ENCODE measurements at regions not wholly inside any gene's neighbourhood (a gene's known extent, or its start where the extent isn't known, plus 50 kb on each side); places are given as distances from the start of the nearest gene placed in this dataset.

- Mint-ChIP-seq H3K9me3 (no peaks in the 10 kb centered on the region), H3K27me3 (ENCODE audit: low read depth) (no peaks in the 10 kb centered on the region), H3K27ac (no peak overlapping the region), H3K36me3 (ENCODE audit: low read depth) (no peaks in the 10 kb centered on the region), H3K4me3 (no peak overlapping the region), H3K4me1 (ENCODE audit: low read depth) (no peaks in the 10 kb centered on the region)
- DNase-seq, result no peak
- CTCF ChIA-PET, result no interaction called here
- intact Hi-C loops (cut with micrococcal nuclease), result no loop called here
Observed at GRCh38 chr20:57878786-57879424, 169.1 kb upstream of the PMEPA1 start.

GRCh38 chr20:57877995-57878394 is 168.2 kb upstream of the PMEPA1 start:
- no peaks in the 10 kb centered on the region for H3K36me3 Mint-ChIP-seq (ENCODE audit: low read depth)
- no peaks in the 10 kb centered on the region for H3K9me3 Mint-ChIP-seq
- intact Hi-C loops (cut with micrococcal nuclease), result no loop called here
- no peak overlapping the region for H3K27ac Mint-ChIP-seq
- H3K4me3 Mint-ChIP-seq, result no peak overlapping the region
- CTCF ChIA-PET, result no interaction called here
- H3K27me3 Mint-ChIP-seq (ENCODE audit: low read depth), result no peaks in the 10 kb centered on the region
- no peak for DNase-seq
- H3K4me1 Mint-ChIP-seq (ENCODE audit: low read depth), result no peaks in the 10 kb centered on the region

DNA sequence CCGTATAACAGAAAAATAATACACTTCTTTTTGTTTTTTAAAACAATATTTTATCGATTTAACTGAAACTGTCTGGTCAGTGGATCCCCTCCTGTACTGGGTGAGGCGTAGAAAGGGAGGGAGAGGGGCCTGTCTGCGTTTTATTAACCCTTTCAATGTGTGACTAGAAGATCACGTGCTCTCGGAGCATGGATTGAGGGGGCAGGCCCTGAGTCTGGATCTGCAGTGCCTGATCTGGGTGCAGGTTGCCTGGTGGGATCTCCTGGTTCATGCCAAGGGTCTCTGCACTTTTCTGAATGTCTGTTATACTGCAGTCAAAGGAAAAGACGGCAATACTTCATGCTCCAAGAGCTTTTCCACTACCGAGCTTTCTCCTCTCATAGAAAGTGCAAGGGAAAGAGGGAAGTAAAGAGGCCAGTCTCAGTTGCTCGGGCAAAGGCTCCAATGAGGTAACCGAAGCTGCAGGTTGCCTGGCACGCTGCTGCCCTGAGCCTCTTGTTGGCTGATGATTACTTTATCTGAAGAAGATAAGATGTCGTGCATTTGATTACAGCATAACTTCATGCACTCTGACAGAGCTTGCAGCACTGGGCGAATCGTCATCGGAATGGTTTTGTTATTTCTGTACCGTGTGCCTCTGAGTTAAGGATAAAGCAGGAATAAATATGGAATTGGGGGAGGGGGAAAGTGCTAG is 167.5 kb upstream of the PMEPA1 start:
- CTCF ChIA-PET, result no interaction called here
- H3K27ac Mint-ChIP-seq, result no peak overlapping the region
- no peak overlapping the region for H3K4me3 Mint-ChIP-seq
- intact Hi-C loops (cut with micrococcal nuclease), result no loop called here
- no peaks in the 10 kb centered on the region for H3K4me1 Mint-ChIP-seq (ENCODE audit: low read depth)
- H3K27me3 Mint-ChIP-seq (ENCODE audit: low read depth), result no peaks in the 10 kb centered on the region
- no peaks in the 10 kb centered on the region for H3K9me3 Mint-ChIP-seq
- no peak for DNase-seq
- H3K36me3 Mint-ChIP-seq (ENCODE audit: low read depth), result no peaks in the 10 kb centered on the region

DNA sequence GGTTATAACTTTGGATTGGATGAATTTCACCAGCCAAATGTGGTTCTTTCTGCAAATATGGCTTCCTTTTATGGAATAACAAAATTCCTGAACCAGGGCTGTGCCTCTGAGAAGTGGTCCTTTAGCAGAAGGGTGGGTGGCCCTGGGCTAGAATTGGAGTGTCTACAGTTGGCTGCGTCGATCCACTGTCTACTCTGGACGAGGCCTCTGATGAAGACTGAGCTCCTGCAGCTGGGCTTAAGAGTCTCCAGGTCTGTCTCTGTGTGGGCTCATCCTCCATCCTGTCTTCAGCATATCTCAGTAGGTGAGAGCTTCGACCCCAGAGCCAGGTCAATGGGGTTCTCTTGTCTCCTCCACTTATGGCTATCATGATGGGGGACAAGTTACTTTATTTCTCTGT is 166.3 kb upstream of the PMEPA1 start:
- intact Hi-C loops (cut with micrococcal nuclease), result no loop called here
- Mint-ChIP-seq H3K36me3 (ENCODE audit: low read depth) (no peaks in the 10 kb centered on the region), H3K27ac (no peak overlapping the region), H3K4me1 (ENCODE audit: low read depth) (no peaks in the 10 kb centered on the region), H3K4me3 (no peak overlapping the region), H3K27me3 (ENCODE audit: low read depth) (no peaks in the 10 kb centered on the region), H3K9me3 (no peaks in the 10 kb centered on the region)
- CTCF ChIA-PET, result no interaction called here
- no peak for DNase-seq

- CTCF ChIA-PET, result no interaction called here
- intact Hi-C loops (cut with micrococcal nuclease), result no loop called here
- Mint-ChIP-seq H3K27ac (no peak overlapping the region), H3K9me3 (no peaks in the 10 kb centered on the region), H3K27me3 (ENCODE audit: low read depth) (peaks cover 2% of the 10 kb centered on the region), H3K4me3 (no peak overlapping the region), H3K36me3 (ENCODE audit: low read depth) (no peaks in the 10 kb centered on the region), H3K4me1 (ENCODE audit: low read depth) (no peaks in the 10 kb centered on the region)
- no peak for DNase-seq
Observed at GRCh38 chr20:57874141-57874540, 164.3 kb upstream of the PMEPA1 start.

DNA sequence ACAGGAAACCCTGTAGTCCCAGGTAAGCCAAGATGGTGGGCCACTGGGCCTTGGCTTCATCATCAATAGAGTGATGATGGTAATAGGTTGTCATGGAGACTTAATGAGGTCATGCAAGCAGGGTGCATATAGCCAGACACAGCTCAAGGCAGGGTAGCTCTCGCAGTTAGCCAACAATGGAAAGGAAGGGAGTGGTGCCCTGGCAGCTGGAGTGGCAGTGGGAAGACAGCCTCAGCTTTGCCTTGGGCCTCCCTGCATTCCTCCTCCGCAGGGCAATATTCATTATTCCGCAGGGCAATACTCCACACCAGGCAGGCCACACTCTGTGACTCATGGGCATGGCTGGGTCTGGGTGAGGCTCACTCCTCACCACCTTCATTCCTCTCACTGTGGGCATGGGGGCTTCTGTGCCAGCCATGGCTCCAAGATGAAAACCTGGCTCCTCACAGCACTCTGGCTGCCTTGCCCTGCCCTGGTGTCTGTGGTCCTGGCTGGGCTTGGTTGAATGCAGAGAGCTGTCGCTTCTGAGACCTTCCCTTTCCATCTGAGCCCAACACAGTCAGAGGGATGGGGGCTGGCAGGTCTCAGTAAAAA is 163.1 kb upstream of the PMEPA1 start:
- DNase-seq, result no peak
- Mint-ChIP-seq H3K4me1 (ENCODE audit: low read depth) (no peaks in the 10 kb centered on the region), H3K27me3 (ENCODE audit: low read depth) (peaks cover 2% of the 10 kb centered on the region), H3K9me3 (no peaks in the 10 kb centered on the region), H3K36me3 (ENCODE audit: low read depth) (no peaks in the 10 kb centered on the region), H3K27ac (no peak overlapping the region), H3K4me3 (no peak overlapping the region)
- CTCF ChIA-PET, result no interaction called here
- intact Hi-C loops (cut with micrococcal nuclease), result no loop called here

DNA sequence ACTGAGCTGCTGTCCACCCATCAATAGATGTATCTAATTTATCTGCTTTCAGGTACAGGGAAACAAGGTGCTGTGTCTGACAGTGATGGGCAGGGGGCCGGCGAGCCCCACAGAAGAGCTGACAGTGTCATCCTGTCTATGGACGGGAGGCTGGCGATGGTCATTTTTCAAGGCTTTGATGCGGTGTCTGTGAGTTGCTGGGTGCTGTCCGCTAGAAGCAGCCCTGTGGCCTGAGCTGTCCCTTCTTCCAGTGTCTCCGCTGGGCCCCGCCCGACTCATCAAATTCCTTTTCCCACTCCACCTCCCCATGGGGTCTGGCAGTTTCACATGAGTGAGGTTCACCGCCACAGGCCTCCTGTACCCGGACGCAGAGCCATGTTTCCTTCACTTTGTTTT is 161.4 kb upstream of the PMEPA1 start:
- peaks cover 2% of the 10 kb centered on the region for H3K27me3 Mint-ChIP-seq (ENCODE audit: low read depth)
- H3K4me3 Mint-ChIP-seq, result no peak overlapping the region
- CTCF ChIA-PET, result interaction anchor here (1.0 kb wide), 1 partner anchor 275 kb away, joined by 3 read pairs; no protein-coding TSS in a partner anchor

DNA sequence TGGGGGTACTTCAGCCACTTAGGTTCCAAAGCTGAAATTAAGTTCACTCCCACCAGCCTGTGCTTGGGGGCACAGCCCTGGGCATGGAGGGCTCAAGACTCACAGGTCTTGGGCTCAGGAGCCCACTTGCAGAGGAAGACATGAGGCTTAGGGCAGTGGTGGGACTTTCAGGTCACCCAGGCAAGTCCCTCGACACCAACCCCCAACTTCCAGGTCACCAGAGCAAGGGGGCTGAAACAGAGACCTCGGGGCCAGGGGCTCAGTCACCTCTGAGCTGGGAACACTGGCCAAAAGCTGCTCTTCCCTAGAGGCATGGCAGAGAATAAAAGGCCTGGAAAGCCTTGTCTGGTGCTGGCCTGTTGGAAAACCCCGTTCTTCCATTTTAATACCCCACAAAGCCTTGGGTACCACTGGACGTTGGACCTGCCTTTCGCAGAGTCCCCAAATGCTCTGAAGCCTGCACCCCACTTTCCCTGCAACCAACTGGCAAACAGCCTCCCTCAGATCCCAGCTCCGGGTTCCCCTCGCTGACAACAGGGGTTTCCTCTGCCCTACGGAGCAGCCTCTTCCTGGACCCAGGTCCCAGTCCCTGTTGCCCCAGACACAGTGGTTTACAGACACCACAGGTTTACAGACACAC is 160.9 kb upstream of the PMEPA1 start:
- Mint-ChIP-seq H3K4me3 (no peak overlapping the region), H3K4me1 (ENCODE audit: low read depth) (peaks cover 9% of the 10 kb centered on the region), H3K9me3 (no peaks in the 10 kb centered on the region), H3K27me3 (ENCODE audit: low read depth) (peaks cover 2% of the 10 kb centered on the region), H3K36me3 (ENCODE audit: low read depth) (no peaks in the 10 kb centered on the region), H3K27ac (no peak overlapping the region)
- no peak for DNase-seq
- intact Hi-C loops (cut with micrococcal nuclease), result no loop called here
- CTCF ChIA-PET, result interaction anchor here (1.0 kb wide), 1 partner anchor 275 kb away, joined by 3 read pairs; no protein-coding TSS in a partner anchor

More for the DNA sequence above, 161.4 kb upstream of the PMEPA1 start:
- Mint-ChIP-seq H3K36me3 (ENCODE audit: low read depth) (no peaks in the 10 kb centered on the region), H3K27ac (no peak overlapping the region), H3K9me3 (no peaks in the 10 kb centered on the region), H3K4me1 (ENCODE audit: low read depth) (peaks cover 4% of the 10 kb centered on the region)
- intact Hi-C loops (cut with micrococcal nuclease), result no loop called here
- no peak for DNase-seq

DNA sequence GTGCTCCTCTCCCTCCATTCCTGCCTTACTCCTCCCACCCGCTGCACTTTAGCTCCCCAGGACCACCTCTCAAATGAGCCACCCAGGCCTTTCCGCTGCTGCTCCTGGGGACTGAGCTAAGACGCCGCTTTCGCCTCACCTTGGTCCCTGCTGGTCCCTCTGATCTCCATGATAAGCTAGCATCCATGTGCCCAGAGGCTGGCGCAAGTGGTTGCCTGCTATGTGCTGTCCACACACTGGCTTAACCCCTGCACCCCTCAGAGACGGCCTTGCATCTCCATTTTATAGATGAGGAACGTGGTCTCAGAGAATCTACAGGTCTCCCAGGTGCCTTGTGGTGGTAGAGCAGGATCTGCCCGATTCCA is 160.1 kb upstream of the PMEPA1 start:
- intact Hi-C loops (cut with micrococcal nuclease), result no loop called here
- Mint-ChIP-seq H3K9me3 (no peaks in the 10 kb centered on the region), H3K27ac (no peak overlapping the region), H3K4me1 (ENCODE audit: low read depth) (peaks cover 16% of the 10 kb centered on the region), H3K27me3 (ENCODE audit: low read depth) (peaks cover 2% of the 10 kb centered on the region), H3K36me3 (ENCODE audit: low read depth) (no peaks in the 10 kb centered on the region), H3K4me3 (no peak overlapping the region)
- no peak for DNase-seq
- CTCF ChIA-PET, result interaction anchor here (1.1 kb wide), 1 partner anchor 13 kb away, joined by 3 read pairs; no protein-coding TSS in a partner anchor

GRCh38 chr20:57869291-57869950 is 159.6 kb upstream of the PMEPA1 start:
- H3K4me1 Mint-ChIP-seq (ENCODE audit: low read depth), result peaks cover 17% of the 10 kb centered on the region
- CTCF ChIA-PET, result interaction anchor here (1.1 kb wide), 1 partner anchor 13 kb away, joined by 3 read pairs; no protein-coding TSS in a partner anchor
- H3K27ac Mint-ChIP-seq, result no peak overlapping the region
- no peak overlapping the region for H3K4me3 Mint-ChIP-seq
- no peak for DNase-seq
- no peaks in the 10 kb centered on the region for H3K36me3 Mint-ChIP-seq (ENCODE audit: low read depth)
- intact Hi-C loops (cut with micrococcal nuclease), result no loop called here
- H3K9me3 Mint-ChIP-seq, result no peaks in the 10 kb centered on the region
- peaks cover 2% of the 10 kb centered on the region for H3K27me3 Mint-ChIP-seq (ENCODE audit: low read depth)

DNA sequence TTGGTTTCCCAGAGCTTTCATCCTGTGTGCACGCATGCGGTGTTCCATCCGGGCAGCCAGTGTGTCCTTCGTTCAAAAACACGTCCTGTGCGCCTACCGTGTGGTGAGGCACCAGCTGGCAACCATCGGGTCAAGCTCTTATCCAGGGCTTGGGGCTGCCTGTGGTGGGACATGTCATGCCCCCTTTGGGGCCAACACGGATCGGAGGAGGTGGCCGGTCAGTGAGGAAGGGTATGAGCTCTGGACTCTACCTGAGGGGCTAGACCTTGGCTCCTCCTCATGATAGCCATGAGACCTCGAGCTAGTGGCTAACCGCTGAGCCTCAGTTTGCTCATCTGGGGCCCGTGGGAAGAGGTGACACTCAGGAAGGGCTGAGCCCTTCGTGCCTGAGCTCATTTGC is 158.5 kb upstream of the PMEPA1 start:
- no peaks in the 10 kb centered on the region for H3K9me3 Mint-ChIP-seq
- intact Hi-C loops (cut with micrococcal nuclease), result no loop called here
- H3K27me3 Mint-ChIP-seq (ENCODE audit: low read depth), result peaks cover 2% of the 10 kb centered on the region
- peaks cover 17% of the 10 kb centered on the region for H3K4me1 Mint-ChIP-seq (ENCODE audit: low read depth)
- no peak overlapping the region for H3K4me3 Mint-ChIP-seq
- no peak for DNase-seq
- H3K27ac Mint-ChIP-seq, result no peak overlapping the region
- H3K36me3 Mint-ChIP-seq (ENCODE audit: low read depth), result no peaks in the 10 kb centered on the region
- CTCF ChIA-PET, result interaction anchor here (0.6 kb wide), 1 partner anchor 20 kb away, joined by 3 read pairs; no protein-coding TSS in a partner anchor

DNA sequence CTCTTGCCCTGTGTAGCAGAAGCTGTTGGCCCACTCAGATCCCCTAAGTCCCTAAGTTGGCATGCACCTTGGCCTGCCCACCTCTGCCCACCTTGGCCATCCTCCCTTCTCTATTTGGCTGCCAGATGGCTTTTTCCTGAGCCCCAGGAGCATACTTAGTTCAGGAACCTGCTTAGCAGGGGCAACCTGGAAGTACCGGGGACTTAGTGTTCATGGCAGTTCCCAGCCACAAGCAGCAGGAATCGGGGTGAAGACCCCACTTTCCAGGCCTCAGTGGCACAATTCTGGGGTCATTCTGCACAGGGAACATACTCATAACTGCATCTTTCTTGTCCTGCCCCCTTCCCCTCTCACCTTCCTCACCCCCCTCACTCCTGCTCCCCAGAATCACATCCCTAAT is 158.0 kb upstream of the PMEPA1 start:
- DNase-seq, result no peak
- Mint-ChIP-seq H3K4me1 (ENCODE audit: low read depth) (peaks cover 17% of the 10 kb centered on the region), H3K36me3 (ENCODE audit: low read depth) (no peaks in the 10 kb centered on the region), H3K9me3 (no peaks in the 10 kb centered on the region), H3K27me3 (ENCODE audit: low read depth) (peaks cover 2% of the 10 kb centered on the region), H3K27ac (no peak overlapping the region), H3K4me3 (no peak overlapping the region)
- CTCF ChIA-PET, result no interaction called here
- intact Hi-C loops (cut with micrococcal nuclease), result no loop called here
